GM12873 (cell line): ENCODE measurements at regions not wholly inside any gene's neighbourhood (a gene's known extent, or its start where the extent isn't known, plus 50 kb on each side); places are given as distances from the start of the nearest gene placed in this dataset.

ENCODE experiments used
- CTCF ChIP-seq: IDR thresholded peaks from 2 replicates; pipeline ENCODE4 v1.5.1; 2012; ENCODE audit warnings: low read depth, mild to moderate bottlenecking, moderate library complexity, low read length, control low read depth; ENCODE audit not compliant: insufficient read depth; ENCODE audit errors: missing control alignments

GRCh38 chr5:93255796-93256195, 325.2 kb downstream of the NR2F1-AS1 start:
- no peak for TF ChIP-seq CTCF

GRCh38 chr5:93252165-93252564, 328.9 kb downstream of the NR2F1-AS1 start:
- TF ChIP-seq CTCF, result no peak

GRCh38 chr5:93251347-93251746, 329.7 kb downstream of the NR2F1-AS1 start:
- no peak for TF ChIP-seq CTCF

GRCh38 chr5:93250424-93250823, 330.6 kb downstream of the NR2F1-AS1 start:
- TF ChIP-seq CTCF, result no peak

- TF ChIP-seq CTCF, result no peak
These were observed 331.2 kb downstream of the NR2F1-AS1 start for GRCh38 chr5:93249651-93250289.

- TF ChIP-seq CTCF, result no peak
These were observed 333.9 kb downstream of the NR2F1-AS1 start for GRCh38 chr5:93247105-93247504.

GRCh38 chr5:93246090-93246855, 334.7 kb downstream of the NR2F1-AS1 start:
- TF ChIP-seq CTCF, result no peak
